A549 (cell line): ENCODE measurements at regions not wholly inside any gene's neighbourhood (a gene's known extent, or its start where the extent isn't known, plus 50 kb on each side); places are given as distances from the start of the nearest gene placed in this dataset.

ENCODE experiments used
- EP300 ChIP-seq, 2 experiments: fragments of >200 bp; sonication (Bioruptor Twin); formaldehyde crosslinking; IDR thresholded peaks; 2 replicates in 1 of 2; 3 replicates in 1 of 2; pipeline ENCODE4 v1.6.1; 2016 to 2017
- NFE2L2 ChIP-seq: fragments of 150-350 bp; conservative IDR thresholded peaks from 2 replicates; pipeline ENCODE4 v1.6.1; 2014; ENCODE audit warnings: low read length
- TF ChIP-seq, protein P1 (sequence below): fragments of >200 bp; sonication (Bioruptor Twin); formaldehyde crosslinking; IDR thresholded peaks from 3 replicates; pipeline ENCODE4 v1.5.1; 2016

DNA sequence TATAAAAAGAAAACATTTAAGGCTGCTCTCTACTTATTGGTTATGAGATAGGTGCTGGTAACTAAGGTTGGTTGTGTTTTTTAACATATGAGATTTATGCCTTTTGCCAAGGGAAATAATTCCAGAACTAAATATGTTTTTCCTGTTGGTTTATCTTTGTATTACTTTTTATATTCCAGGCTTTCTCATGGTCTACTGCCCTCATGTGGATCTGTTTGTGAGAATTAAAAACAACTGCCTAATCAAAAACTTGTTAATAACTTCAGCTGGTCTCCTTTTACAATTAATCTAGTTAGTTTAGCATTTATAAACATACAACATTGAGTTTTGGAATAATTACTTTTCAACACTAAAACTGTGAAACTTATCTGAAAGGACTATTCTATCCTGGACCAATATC, 1208.3 kb downstream of the ADGRL3 start:
- TF ChIP-seq, protein P1, sequence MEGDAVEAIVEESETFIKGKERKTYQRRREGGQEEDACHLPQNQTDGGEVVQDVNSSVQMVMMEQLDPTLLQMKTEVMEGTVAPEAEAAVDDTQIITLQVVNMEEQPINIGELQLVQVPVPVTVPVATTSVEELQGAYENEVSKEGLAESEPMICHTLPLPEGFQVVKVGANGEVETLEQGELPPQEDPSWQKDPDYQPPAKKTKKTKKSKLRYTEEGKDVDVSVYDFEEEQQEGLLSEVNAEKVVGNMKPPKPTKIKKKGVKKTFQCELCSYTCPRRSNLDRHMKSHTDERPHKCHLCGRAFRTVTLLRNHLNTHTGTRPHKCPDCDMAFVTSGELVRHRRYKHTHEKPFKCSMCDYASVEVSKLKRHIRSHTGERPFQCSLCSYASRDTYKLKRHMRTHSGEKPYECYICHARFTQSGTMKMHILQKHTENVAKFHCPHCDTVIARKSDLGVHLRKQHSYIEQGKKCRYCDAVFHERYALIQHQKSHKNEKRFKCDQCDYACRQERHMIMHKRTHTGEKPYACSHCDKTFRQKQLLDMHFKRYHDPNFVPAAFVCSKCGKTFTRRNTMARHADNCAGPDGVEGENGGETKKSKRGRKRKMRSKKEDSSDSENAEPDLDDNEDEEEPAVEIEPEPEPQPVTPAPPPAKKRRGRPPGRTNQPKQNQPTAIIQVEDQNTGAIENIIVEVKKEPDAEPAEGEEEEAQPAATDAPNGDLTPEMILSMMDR: no peak
- TF ChIP-seq NFE2L2 (no peak), EP300 (IDR thresholded peaks at IDR 0.05) (no peak)
